GM12878 (cell line): ENCODE measurements at regions not wholly inside any gene's neighbourhood (a gene's known extent, or its start where the extent isn't known, plus 50 kb on each side); places are given as distances from the start of the nearest gene placed in this dataset.

Experiments used
- ATAC-seq: fragments of 200-7000 bp; cut with Tn5 transposase; 3 replicates; pipeline ENCODE4 v1.9.1; 2020; ENCODE audit warnings: mild to moderate bottlenecking, moderate library complexity
- BruUV-seq: library from RNA; stranded (reverse); fragments of 400-500 nt; replicated peaks from 2 replicates; lab custom pipeline; 2021; lab: Mats Ljungman, UMichigan
- CTCF ChIA-PET: fragments of 300-600 bp; sonication (Branson Sonifier 250); formaldehyde crosslinking; extraction: SDS; loops from one replicate; lab custom pipeline; 2021; ENCODE audit warnings: inconsistent platforms; lab: Yijun Ruan, JAX
- POLR2A ChIA-PET: fragments of 350-600 bp; formaldehyde crosslinking; extraction: SDS; loops from one replicate; lab custom pipeline; 2021; ENCODE audit warnings: inconsistent platforms; lab: Charles Lee
- RAD21 ChIA-PET: fragments of 300-600 bp; sonication (Branson Sonifier 250); formaldehyde crosslinking; loops from one replicate; lab custom pipeline; 2023; ENCODE audit warnings: antibody characterized with exemption; ENCODE audit not compliant: unreplicated experiment; lab: Charles Lee
- SMC1A ChIA-PET: fragments of 300-600 bp; sonication (Branson Sonifier 250); formaldehyde crosslinking; loops from one replicate; lab custom pipeline; 2023; ENCODE audit not compliant: unreplicated experiment, uncharacterized antibody; lab: Charles Lee
- DNase-seq: peaks from one replicate; pipeline ENCODE4 v3.0.0-alpha.2; 2011; ENCODE audit warnings: low read depth, low spot score
- FAIRE-seq: peaks from 3 replicates; lab custom pipeline; 2011; peaks lifted over from hg19 to GRCh38; lab: Jason Lieb, UNC
- H2AFZ ChIP-seq: 2 replicates; pipeline ENCODE4 v1.6.0; 2011; ENCODE audit warnings: low read depth, low read length, control low read depth; ENCODE audit not compliant: control insufficient read depth
- H3K27ac ChIP-seq: 2 replicates; pipeline ENCODE4 v1.5.1; 2011; ENCODE audit warnings: control low read depth; ENCODE audit not compliant: control insufficient read depth, insufficient read depth
- H3K27me3 ChIP-seq, 2 experiments: replicated peaks in 1 of 2; 2 replicates each; pipeline versions ENCODE4 v1.6.0 to v1.6.1; 2011; ENCODE audit warnings: low read length in 1 of 2; ENCODE audit not compliant: control insufficient read depth in 2 of 2, insufficient read depth in 2 of 2
- H3K36me3 ChIP-seq, 2 experiments: 2 replicates each; pipeline ENCODE4 v1.5.1; 2011; ENCODE audit warnings: low read length in 1 of 2; ENCODE audit not compliant: control insufficient read depth in 2 of 2, insufficient read depth in 2 of 2
- H3K4me1 ChIP-seq: 2 replicates; pipeline ENCODE4 v1.6.1; 2011; ENCODE audit warnings: mild to moderate bottlenecking, low read length, moderate library complexity, mixed read lengths; ENCODE audit not compliant: control insufficient read depth, insufficient read depth
- H3K4me2 ChIP-seq: 2 replicates; pipeline ENCODE4 v1.6.0; 2011; ENCODE audit warnings: control low read depth; ENCODE audit not compliant: control insufficient read depth, insufficient read depth
- H3K4me3 ChIP-seq: fragments of 200-600 bp; sonication (generic); 2 replicates; pipeline ENCODE4 v1.5.1; 2016
- H3K79me2 ChIP-seq: 2 replicates; pipeline ENCODE4 v1.6.0; 2011; ENCODE audit warnings: low read length; ENCODE audit not compliant: control insufficient read depth, insufficient read depth
- H3K9ac ChIP-seq: 2 replicates; pipeline ENCODE4 v1.8.0; 2011; ENCODE audit warnings: low read length, control low read depth, mixed read lengths; ENCODE audit not compliant: control insufficient read depth, insufficient read depth
- H3K9me3 ChIP-seq: replicated peaks from 3 replicates; pipeline ENCODE4 v1.5.1; 2011; ENCODE audit warnings: mild to moderate bottlenecking, low read length; ENCODE audit not compliant: control insufficient read depth, insufficient read depth
- H4K20me1 ChIP-seq: 2 replicates; pipeline ENCODE4 v1.6.0; 2011; ENCODE audit not compliant: control insufficient read depth, insufficient read depth
- ASH2L ChIP-seq: fragments of 300-600, 200-600 bp; sonication (generic); IDR thresholded peaks from 2 replicates; pipeline ENCODE4 v1.6.1; 2017; ENCODE audit warnings: low read depth, mild to moderate bottlenecking, borderline replicate concordance
- ATF7 ChIP-seq: fragments of 450-650 bp; IDR thresholded peaks from 2 replicates; pipeline ENCODE4 v1.6.1; 2016; ENCODE audit warnings: low read depth, mild to moderate bottlenecking
- ELK1 ChIP-seq: IDR thresholded peaks from 2 replicates; pipeline ENCODE4 v1.6.1; 2012; ENCODE audit warnings: low read depth, low read length, improper control_type of control experiment
- ETV6 ChIP-seq, 2 experiments: fragments of 450-650 bp in 1 of 2; IDR thresholded peaks in 1 of 2; conservative IDR thresholded peaks in 1 of 2; 2 replicates each; pipeline ENCODE4 v1.6.1; 2014; ENCODE audit warnings: antibody characterized with exemption in 1 of 2, borderline replicate concordance in 1 of 2, low read depth in 1 of 2, mild to moderate bottlenecking in 1 of 2, moderate library complexity in 1 of 2
- EZH2 ChIP-seq: IDR thresholded peaks from 2 replicates; pipeline ENCODE4 v1.6.1; 2012; ENCODE audit warnings: low read depth, mild to moderate bottlenecking, control low read depth, inconsistent platforms, low read length, borderline replicate concordance; ENCODE audit not compliant: control insufficient read depth
- FOXM1 ChIP-seq: IDR thresholded peaks from 2 replicates; pipeline ENCODE4 v1.6.1; 2012; ENCODE audit warnings: low read depth, mild to moderate bottlenecking, inconsistent platforms, low read length, moderate library complexity
- NFYA ChIP-seq: IDR thresholded peaks from 2 replicates; pipeline ENCODE4 v1.6.1; 2011; ENCODE audit warnings: low read depth, mild to moderate bottlenecking, low read length, improper control_type of control experiment, borderline replicate concordance
- POU2F2 ChIP-seq: IDR thresholded peaks from 3 replicates; pipeline ENCODE4 v1.6.1; 2011; ENCODE audit warnings: low read depth, mild to moderate bottlenecking, low read length, borderline replicate concordance
- SKIL ChIP-seq: fragments of 450-650 bp; IDR thresholded peaks from 2 replicates; pipeline ENCODE4 v1.6.1; 2017; ENCODE audit warnings: mild to moderate bottlenecking, low read depth, inconsistent platforms; ENCODE audit not compliant: poor library complexity, severe bottlenecking
- SRF ChIP-seq, 2 experiments: IDR thresholded peaks; 2 replicates each; pipeline ENCODE4 v1.6.1; 2011; ENCODE audit warnings: low read depth in 2 of 2, low read length in 2 of 2, mild to moderate bottlenecking in 1 of 2, moderate library complexity in 1 of 2
- SUZ12 ChIP-seq: fragments of 200-600 bp; sonication (generic); IDR thresholded peaks from one replicate; pipeline ENCODE4 v1.6.1; 2018; ENCODE audit warnings: antibody characterized with exemption, mild to moderate bottlenecking; ENCODE audit not compliant: unreplicated experiment
- ZNF592 ChIP-seq: fragments of 450-650 bp; IDR thresholded peaks from 2 replicates; pipeline ENCODE4 v1.6.1; 2017; ENCODE audit warnings: mild to moderate bottlenecking, moderate library complexity
- WGBS: methylation state at CpG from one replicate; pipeline ENCODE4 v1.1.6; 2016; ENCODE audit warnings: low lambda C conversion rate; ENCODE audit not compliant: insufficient replicate concordance, insufficient coverage; ENCODE audit errors: missing lambda C conversion rate; 5-methylcytosine and 5-hydroxymethylcytosine counted together
- in situ Hi-C: fragments of 300-500 bp; cut with MboI; formaldehyde crosslinking; loops from 9 replicates; pipeline ENCODE4 v1.14.3; 2018; ENCODE audit warnings: mixed read lengths
- intact Hi-C: fragments of 100-400 bp; cut with micrococcal nuclease; formaldehyde crosslinking; loops from one replicate; pipeline ENCODE4 v1.14.2; 2022; ENCODE audit not compliant: unreplicated experiment
- TF ChIP-seq, protein P1 (sequence below): IDR thresholded peaks from 2 replicates; pipeline ENCODE4 v1.6.1; 2012; ENCODE audit warnings: low read depth, low read length, improper control_type of control experiment

DNA sequence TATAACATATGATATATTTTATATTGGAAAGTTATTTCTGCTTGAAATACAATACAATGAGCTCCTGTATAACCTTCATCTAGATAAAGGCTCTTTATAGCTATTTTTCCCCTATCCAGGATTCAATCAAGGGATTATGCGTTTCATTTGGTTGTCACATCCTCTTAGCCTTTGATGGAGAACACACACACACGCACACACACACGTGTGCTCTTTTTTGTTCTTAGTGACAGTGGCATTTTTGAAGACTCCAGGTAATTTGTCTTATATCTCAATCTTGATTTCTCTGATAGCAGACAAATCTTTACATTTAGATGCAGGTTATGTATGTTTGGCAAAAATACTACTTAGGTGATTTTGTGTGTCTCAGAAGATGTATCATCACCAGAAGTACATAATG is 144.2 kb upstream of the CEP126 start:
- no peaks in the 10 kb centered on the region for H3K4me1 ChIP-seq
- no peak for DNase-seq
- TF ChIP-seq NFYA (no peak), ZNF592 (no peak), ATF7 (no peak), SKIL (no peak), ASH2L (no peak), ELK1 (no peak), ETV6 (conservative IDR thresholded peaks at IDR 0.05 in 1 of 2, IDR thresholded peaks at IDR 0.05 in 1 of 2; ENCODE audit: borderline replicate concordance in 1 of 2, low read depth in 1 of 2) (no peak), POU2F2 (no peak), EZH2 (no peak), SUZ12 (no peak), SRF (IDR thresholded peaks at IDR 0.05; ENCODE audit: low read depth in 2 of 2, low read length in 2 of 2) (no peak), FOXM1 (no peak)
- TF ChIP-seq, protein P1, sequence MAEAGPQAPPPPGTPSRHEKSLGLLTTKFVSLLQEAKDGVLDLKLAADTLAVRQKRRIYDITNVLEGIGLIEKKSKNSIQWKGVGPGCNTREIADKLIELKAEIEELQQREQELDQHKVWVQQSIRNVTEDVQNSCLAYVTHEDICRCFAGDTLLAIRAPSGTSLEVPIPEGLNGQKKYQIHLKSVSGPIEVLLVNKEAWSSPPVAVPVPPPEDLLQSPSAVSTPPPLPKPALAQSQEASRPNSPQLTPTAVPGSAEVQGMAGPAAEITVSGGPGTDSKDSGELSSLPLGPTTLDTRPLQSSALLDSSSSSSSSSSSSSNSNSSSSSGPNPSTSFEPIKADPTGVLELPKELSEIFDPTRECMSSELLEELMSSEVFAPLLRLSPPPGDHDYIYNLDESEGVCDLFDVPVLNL, result no peak
- H3K27me3 ChIP-seq, result no peaks in the 10 kb centered on the region
- in situ Hi-C loops (no loop called here), intact Hi-C loops (no loop called here)
- ChIA-PET CTCF (no interaction called here), POLR2A (no interaction called here), SMC1A (no interaction called here), RAD21 (no interaction called here)
- H4K20me1 ChIP-seq, result no peaks in the 10 kb centered on the region
- no peak for FAIRE-seq
- H3K79me2 ChIP-seq, result no peaks in the 10 kb centered on the region
- no peak overlapping the region for H3K4me3 ChIP-seq
- H2AFZ ChIP-seq, result no peak overlapping the region
- no peak for ATAC-seq
- H3K4me2 ChIP-seq, result no peak overlapping the region
- WGBS, result 25% methylated on average over 3 of the region's 3 CpGs
- no peaks in the 10 kb centered on the region for H3K36me3 ChIP-seq
- no TSS peak for BruUV-seq
- H3K9ac ChIP-seq, result no peak overlapping the region
- no peaks in the 10 kb centered on the region for H3K9me3 ChIP-seq
- no peak overlapping the region for H3K27ac ChIP-seq
